ENCODE measurements at regions not wholly inside any gene's neighbourhood (a gene's known extent, or its start where the extent isn't known, plus 50 kb on each side); places are given as distances from the start of the nearest gene placed in this dataset.

- Histone ChIP-seq H3K4me3 (ENCODE audit: insufficient read depth, low read depth, low read length) (no peak overlapping the region), H3K36me3 (ENCODE audit: insufficient read depth, low read length) (no peaks in the 10 kb centered on the region), H3K27me3 (ENCODE audit: insufficient read depth, low read length) (no peaks in the 10 kb centered on the region), H4K20me1 (ENCODE audit: insufficient read depth, low read length) (no peaks in the 10 kb centered on the region), H3K27ac (ENCODE audit: low read depth, low read length) (no peak overlapping the region), H3K4me1 (ENCODE audit: insufficient read depth, low read length) (peaks cover 9% of the 10 kb centered on the region), H3K79me2 (ENCODE audit: insufficient read depth, low read length) (no peaks in the 10 kb centered on the region), H2AFZ (ENCODE audit: low read depth, low read length) (no peak overlapping the region), H3K9me3 (ENCODE audit: insufficient read depth, low read depth, low read length) (no peaks in the 10 kb centered on the region), H3K9ac (ENCODE audit: low read length) (no peak overlapping the region), H3K4me2 (ENCODE audit: low read length) (no peak overlapping the region)
- no peak for FAIRE-seq
- Mint-ChIP-seq H3K4me3 (ENCODE audit: unreplicated experiment) (no peak overlapping the region), H3K36me3 (ENCODE audit: low read depth, unreplicated experiment) (no peaks in the 10 kb centered on the region), H3K27ac (ENCODE audit: unreplicated experiment) (no peak overlapping the region), H3K27me3 (ENCODE audit: low read depth, unreplicated experiment) (peaks cover 1% of the 10 kb centered on the region), H3K4me1 (ENCODE audit: low read depth, unreplicated experiment) (peaks cover 5% of the 10 kb centered on the region), H3K9me3 (ENCODE audit: unreplicated experiment) (peaks cover 3% of the 10 kb centered on the region)
- no peak for TF ChIP-seq EZH2 (IDR thresholded peaks at IDR 0.05; ENCODE audit: insufficient read depth, low read length)
- no peak for TF ChIP-seq CTCF (IDR thresholded peaks at IDR 0.05; ENCODE audit: insufficient read depth, low read depth, low read length)
- no peak for DNase-seq (ENCODE audit: low read depth)
Observed at GRCh38 chr1:213331631-213332175, 280.7 kb downstream of the RPS6KC1 start.

GRCh38 chr1:213332491-213332890, 281.4 kb downstream of the RPS6KC1 start:
- no peak overlapping the region for H3K4me2 ChIP-seq (ENCODE audit: low read length)
- no peak overlapping the region for H3K4me3 Mint-ChIP-seq (ENCODE audit: unreplicated experiment)
- H3K4me1 Mint-ChIP-seq (ENCODE audit: low read depth, unreplicated experiment): peaks cover under 1% of the 10 kb centered on the region
- H3K27ac ChIP-seq (ENCODE audit: low read depth, low read length): no peak overlapping the region
- no peak overlapping the region for H3K27ac Mint-ChIP-seq (ENCODE audit: unreplicated experiment)
- peaks cover 1% of the 10 kb centered on the region for H3K27me3 Mint-ChIP-seq (ENCODE audit: low read depth, unreplicated experiment)
- no peak for DNase-seq (ENCODE audit: low read depth)
- H4K20me1 ChIP-seq (ENCODE audit: insufficient read depth, low read length): no peaks in the 10 kb centered on the region
- no peak overlapping the region for H2AFZ ChIP-seq (ENCODE audit: low read depth, low read length)
- peaks cover 2% of the 10 kb centered on the region for H3K4me1 ChIP-seq (ENCODE audit: insufficient read depth, low read length)
- no peaks in the 10 kb centered on the region for H3K36me3 Mint-ChIP-seq (ENCODE audit: low read depth, unreplicated experiment)
- no peaks in the 10 kb centered on the region for H3K9me3 ChIP-seq (ENCODE audit: insufficient read depth, low read depth, low read length)
- TF ChIP-seq EZH2 (IDR thresholded peaks at IDR 0.05; ENCODE audit: insufficient read depth, low read length) (no peak), CTCF (IDR thresholded peaks at IDR 0.05; ENCODE audit: insufficient read depth, low read depth, low read length) (no peak)
- no peak for FAIRE-seq
- H3K79me2 ChIP-seq (ENCODE audit: insufficient read depth, low read length): no peaks in the 10 kb centered on the region
- H3K27me3 ChIP-seq (ENCODE audit: insufficient read depth, low read length): no peaks in the 10 kb centered on the region
- H3K9me3 Mint-ChIP-seq (ENCODE audit: unreplicated experiment): peaks cover 3% of the 10 kb centered on the region
- H3K9ac ChIP-seq (ENCODE audit: low read length): no peak overlapping the region
- H3K4me3 ChIP-seq (ENCODE audit: insufficient read depth, low read depth, low read length): no peak overlapping the region
- no peaks in the 10 kb centered on the region for H3K36me3 ChIP-seq (ENCODE audit: insufficient read depth, low read length)

- no peak overlapping the region for H3K4me2 ChIP-seq (ENCODE audit: low read length)
- peaks cover 3% of the 10 kb centered on the region for H3K9me3 Mint-ChIP-seq (ENCODE audit: unreplicated experiment)
- FAIRE-seq (no peak), DNase-seq (ENCODE audit: low read depth) (peak; percentile 26)
- H3K4me1 Mint-ChIP-seq (ENCODE audit: low read depth, unreplicated experiment): no peaks in the 10 kb centered on the region
- H3K27me3 ChIP-seq (ENCODE audit: insufficient read depth, low read length): no peaks in the 10 kb centered on the region
- no peaks in the 10 kb centered on the region for H3K9me3 ChIP-seq (ENCODE audit: insufficient read depth, low read depth, low read length)
- no peaks in the 10 kb centered on the region for H3K79me2 ChIP-seq (ENCODE audit: insufficient read depth, low read length)
- H3K9ac ChIP-seq (ENCODE audit: low read length): no peak overlapping the region
- TF ChIP-seq CTCF (IDR thresholded peaks at IDR 0.05; ENCODE audit: insufficient read depth, low read depth, low read length): no peak
- no peak for TF ChIP-seq EZH2 (IDR thresholded peaks at IDR 0.05; ENCODE audit: insufficient read depth, low read length)
- H2AFZ ChIP-seq (ENCODE audit: low read depth, low read length): no peak overlapping the region
- H3K36me3 ChIP-seq (ENCODE audit: insufficient read depth, low read length): no peaks in the 10 kb centered on the region
- no peaks in the 10 kb centered on the region for H3K36me3 Mint-ChIP-seq (ENCODE audit: low read depth, unreplicated experiment)
- no peak overlapping the region for H3K4me3 ChIP-seq (ENCODE audit: insufficient read depth, low read depth, low read length)
- no peak overlapping the region for H3K4me3 Mint-ChIP-seq (ENCODE audit: unreplicated experiment)
- H3K27me3 Mint-ChIP-seq (ENCODE audit: low read depth, unreplicated experiment): peaks cover 1% of the 10 kb centered on the region
- H3K27ac Mint-ChIP-seq (ENCODE audit: unreplicated experiment): no peak overlapping the region
- no peaks in the 10 kb centered on the region for H4K20me1 ChIP-seq (ENCODE audit: insufficient read depth, low read length)
- no peak overlapping the region for H3K27ac ChIP-seq (ENCODE audit: low read depth, low read length)
- H3K4me1 ChIP-seq (ENCODE audit: insufficient read depth, low read length): no peaks in the 10 kb centered on the region
Observed at GRCh38 chr1:213333121-213333520, 282.1 kb downstream of the RPS6KC1 start.
